ENCODE measurements at regions not wholly inside any gene's neighbourhood (a gene's known extent, or its start where the extent isn't known, plus 50 kb on each side); places are given as distances from the start of the nearest gene placed in this dataset.

DNA sequence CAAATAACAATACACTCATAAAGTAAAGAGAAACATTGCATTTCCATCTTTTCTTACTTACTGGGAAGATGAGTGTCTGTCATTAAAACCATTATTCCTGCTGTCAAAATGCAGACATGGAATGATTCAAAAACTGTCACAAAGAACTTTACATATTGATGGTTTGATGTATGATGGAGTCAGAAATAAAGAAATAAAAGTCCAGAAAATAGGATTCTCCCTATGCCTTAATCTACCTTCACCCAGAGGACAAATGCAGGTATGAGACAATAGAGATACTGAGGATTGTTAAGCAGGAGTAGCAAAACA lies 656.1 kb downstream of the TBC1D4 start:
- H2AK5ac ChIP-seq (ENCODE audit: low read depth, low read length): no peak overlapping the region
- no peak overlapping the region for H2BK5ac ChIP-seq (ENCODE audit: low read depth, low read length)
- no peak overlapping the region for H4K5ac ChIP-seq (ENCODE audit: insufficient read length, low read depth, low read length)
- H3K14ac ChIP-seq (ENCODE audit: insufficient read length): no peak overlapping the region
- no peak overlapping the region for H3K18ac ChIP-seq (ENCODE audit: extremely low read depth, low read length)
- H3K4me1 ChIP-seq (replicated peaks in 1 of 4; ENCODE audit: control insufficient read depth in 3 of 4, insufficient read depth in 4 of 4, low read length in 3 of 4): no peaks in the 10 kb centered on the region
- FAIRE-seq: no peak
- no peak overlapping the region for H3K4me3 ChIP-seq (ENCODE audit: extremely low read depth in 1 of 4, insufficient read depth in 2 of 4, low read depth in 3 of 4, low read length in 4 of 4)
- no peak overlapping the region for H3K4me2 ChIP-seq (ENCODE audit: insufficient read depth in 1 of 2, low read depth in 2 of 2, low read length in 2 of 2)
- no peak overlapping the region for H3K4ac ChIP-seq (replicated peaks; ENCODE audit: insufficient read length, low read depth, low read length)
- H3K79me2 ChIP-seq (ENCODE audit: control insufficient read depth in 1 of 2, insufficient read depth in 2 of 2, low read length in 2 of 2): no peaks in the 10 kb centered on the region
- no peaks in the 10 kb centered on the region for H3K36me3 ChIP-seq (ENCODE audit: control insufficient read depth in 2 of 4, insufficient read depth in 4 of 4, low read length in 3 of 4)
- H4K91ac ChIP-seq (replicated peaks; ENCODE audit: insufficient read length, low read length): no peak overlapping the region
- no peaks in the 10 kb centered on the region for H3K79me1 ChIP-seq (ENCODE audit: low read depth, low read length)
- H2BK20ac ChIP-seq (ENCODE audit: low read length): no peak overlapping the region
- H2BK15ac ChIP-seq (ENCODE audit: low read length): no peak overlapping the region
- CTCF ChIA-PET (ENCODE audit: partially characterized antibody): no interaction called here
- H2AFZ ChIP-seq (ENCODE audit: low read length): no peak overlapping the region
- no peak for DNase-seq (ENCODE audit: low read depth in 1 of 2, low spot score in 2 of 2)
- H3K9ac ChIP-seq (replicated peaks in 1 of 4; ENCODE audit: extremely low read depth in 1 of 4, low read depth in 3 of 4, low read length in 3 of 4): no peak overlapping the region
- H3K23ac ChIP-seq (ENCODE audit: insufficient read length): no peak overlapping the region
- H3K56ac ChIP-seq (replicated peaks; ENCODE audit: insufficient read length, low read depth, low read length): no peak overlapping the region
- POLR2A ChIA-PET (ENCODE audit: partially characterized antibody): no interaction called here
- no peaks in the 10 kb centered on the region for H3K9me3 ChIP-seq (ENCODE audit: insufficient read depth in 2 of 2, low read depth in 1 of 2, low read length in 1 of 2)
- no peaks in the 10 kb centered on the region for H4K20me1 ChIP-seq (replicated peaks in 1 of 2; ENCODE audit: control insufficient read depth in 1 of 2, insufficient read depth in 2 of 2, low read length in 2 of 2)
- no peak overlapping the region for H3K27ac ChIP-seq (ENCODE audit: low read depth, low read length)
- H2BK12ac ChIP-seq (ENCODE audit: low read depth, low read length): no peak overlapping the region
- no peak overlapping the region for H4K8ac ChIP-seq (ENCODE audit: extremely low read depth, insufficient read depth, low read length)
- peaks cover 0 to 1% (median 0%) of the 10 kb centered on the region in 4 experiments; a peak in 1 of 7 replicates for H3K27me3 ChIP-seq (replicated peaks in 1 of 4; ENCODE audit: control insufficient read depth in 3 of 4, extremely low read depth in 1 of 4, insufficient read depth in 3 of 4, low read length in 3 of 4)
- no peak overlapping the region for H2BK120ac ChIP-seq (replicated peaks; ENCODE audit: low read depth, low read length)
- H3K23me2 ChIP-seq (ENCODE audit: low read depth, low read length): no peaks in the 10 kb centered on the region
- TF ChIP-seq SP1 (IDR thresholded peaks at IDR 0.05; ENCODE audit: low read depth, low read length) (no peak), EP300 (IDR thresholded peaks at IDR 0.05; ENCODE audit: borderline replicate concordance in 1 of 2, low read depth in 2 of 2, low read length in 2 of 2) (no peak), CREB1 (IDR thresholded peaks at IDR 0.05) (no peak), PHF8 (conservative IDR thresholded peaks at IDR 0.05; ENCODE audit: low read depth, low read length) (no peak), KDM4A (IDR thresholded peaks at IDR 0.05; ENCODE audit: low read depth, low read length, severe bottlenecking) (no peak), SIRT6 (IDR thresholded peaks at IDR 0.05; ENCODE audit: low read length) (no peak), SIN3A (conservative IDR thresholded peaks at IDR 0.05 in 1 of 2, IDR thresholded peaks at IDR 0.05 in 1 of 2; ENCODE audit: low read depth in 1 of 2, low read length in 2 of 2) (no peak), ZNF274 (IDR thresholded peaks at IDR 0.05; ENCODE audit: borderline replicate concordance, extremely low read depth, low read length) (no peak), EZH2 (IDR thresholded peaks at IDR 0.05; ENCODE audit: low read depth, low read length, severe bottlenecking) (no peak), BCL11A (IDR thresholded peaks at IDR 0.05; ENCODE audit: low read depth in 2 of 2, low read length in 2 of 2) (no peak)
- TF ChIP-seq, protein P1, sequence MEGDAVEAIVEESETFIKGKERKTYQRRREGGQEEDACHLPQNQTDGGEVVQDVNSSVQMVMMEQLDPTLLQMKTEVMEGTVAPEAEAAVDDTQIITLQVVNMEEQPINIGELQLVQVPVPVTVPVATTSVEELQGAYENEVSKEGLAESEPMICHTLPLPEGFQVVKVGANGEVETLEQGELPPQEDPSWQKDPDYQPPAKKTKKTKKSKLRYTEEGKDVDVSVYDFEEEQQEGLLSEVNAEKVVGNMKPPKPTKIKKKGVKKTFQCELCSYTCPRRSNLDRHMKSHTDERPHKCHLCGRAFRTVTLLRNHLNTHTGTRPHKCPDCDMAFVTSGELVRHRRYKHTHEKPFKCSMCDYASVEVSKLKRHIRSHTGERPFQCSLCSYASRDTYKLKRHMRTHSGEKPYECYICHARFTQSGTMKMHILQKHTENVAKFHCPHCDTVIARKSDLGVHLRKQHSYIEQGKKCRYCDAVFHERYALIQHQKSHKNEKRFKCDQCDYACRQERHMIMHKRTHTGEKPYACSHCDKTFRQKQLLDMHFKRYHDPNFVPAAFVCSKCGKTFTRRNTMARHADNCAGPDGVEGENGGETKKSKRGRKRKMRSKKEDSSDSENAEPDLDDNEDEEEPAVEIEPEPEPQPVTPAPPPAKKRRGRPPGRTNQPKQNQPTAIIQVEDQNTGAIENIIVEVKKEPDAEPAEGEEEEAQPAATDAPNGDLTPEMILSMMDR (IDR thresholded peaks at IDR 0.05; ENCODE audit: control extremely low read depth in 1 of 3, insufficient read depth in 1 of 3, low read depth in 1 of 3, low read length in 3 of 3): no peak
- TF ChIP-seq, protein P2, sequence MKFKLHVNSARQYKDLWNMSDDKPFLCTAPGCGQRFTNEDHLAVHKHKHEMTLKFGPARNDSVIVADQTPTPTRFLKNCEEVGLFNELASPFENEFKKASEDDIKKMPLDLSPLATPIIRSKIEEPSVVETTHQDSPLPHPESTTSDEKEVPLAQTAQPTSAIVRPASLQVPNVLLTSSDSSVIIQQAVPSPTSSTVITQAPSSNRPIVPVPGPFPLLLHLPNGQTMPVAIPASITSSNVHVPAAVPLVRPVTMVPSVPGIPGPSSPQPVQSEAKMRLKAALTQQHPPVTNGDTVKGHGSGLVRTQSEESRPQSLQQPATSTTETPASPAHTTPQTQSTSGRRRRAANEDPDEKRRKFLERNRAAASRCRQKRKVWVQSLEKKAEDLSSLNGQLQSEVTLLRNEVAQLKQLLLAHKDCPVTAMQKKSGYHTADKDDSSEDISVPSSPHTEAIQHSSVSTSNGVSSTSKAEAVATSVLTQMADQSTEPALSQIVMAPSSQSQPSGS (IDR thresholded peaks at IDR 0.05; ENCODE audit: low read length): no peak
